Mesenchymal stem cell (in vitro differentiated cells and primary cell): ENCODE measurements at regions not wholly inside any gene's neighbourhood (a gene's known extent, or its start where the extent isn't known, plus 50 kb on each side); places are given as distances from the start of the nearest gene placed in this dataset.
A peak's percentile ranks its signal among the peaks of the same experiment; 100 is the strongest.

Experiments
- DNase-seq: peaks from one replicate; pipeline ENCODE4 v3.0.0-alpha.2; 2013
- H2AFZ ChIP-seq: one replicate; pipeline ENCODE4 v1.6.1; 2013; ENCODE audit warnings: low read depth, mild to moderate bottlenecking, control low read depth, inconsistent platforms, low read length, moderate library complexity
- H2AK5ac ChIP-seq: 2 replicates; pipeline ENCODE4 v1.6.1; 2013; ENCODE audit warnings: low read length, moderate library complexity, mild to moderate bottlenecking, inconsistent platforms; ENCODE audit not compliant: severe bottlenecking
- H2BK120ac ChIP-seq: one replicate; pipeline ENCODE4 v1.6.1; 2013; ENCODE audit warnings: low read depth, mild to moderate bottlenecking, inconsistent platforms, low read length, moderate library complexity
- H2BK12ac ChIP-seq, 2 experiments: one replicate each; pipeline ENCODE4 v1.6.1; 2013; ENCODE audit warnings: inconsistent platforms in 2 of 2, low read length in 2 of 2, mild to moderate bottlenecking in 2 of 2, moderate library complexity in 2 of 2, control low read depth in 1 of 2
- H2BK15ac ChIP-seq: one replicate; pipeline ENCODE4 v1.6.1; 2013; ENCODE audit warnings: mild to moderate bottlenecking, low read depth, inconsistent platforms; ENCODE audit not compliant: poor library complexity, severe bottlenecking
- H2BK5ac ChIP-seq: 2 replicates; pipeline ENCODE4 v1.6.1; 2013; ENCODE audit warnings: low read depth, mild to moderate bottlenecking, low read length, control low read depth, inconsistent platforms; ENCODE audit not compliant: poor library complexity, severe bottlenecking
- H3K14ac ChIP-seq, 2 experiments: one replicate each; pipeline ENCODE4 v1.6.1; 2013; ENCODE audit warnings: inconsistent platforms in 2 of 2, low read length in 2 of 2, control low read depth in 1 of 2, mild to moderate bottlenecking in 1 of 2, moderate library complexity in 1 of 2
- H3K18ac ChIP-seq, 2 experiments: one replicate each; pipeline ENCODE4 v1.6.1; 2013; ENCODE audit warnings: inconsistent platforms in 2 of 2, low read length in 2 of 2, control low read depth in 1 of 2, low read depth in 1 of 2, mild to moderate bottlenecking in 1 of 2
- H3K23ac ChIP-seq, 2 experiments: one replicate each; pipeline ENCODE4 v1.6.1; 2013; ENCODE audit warnings: inconsistent platforms in 2 of 2, low read length in 2 of 2, mild to moderate bottlenecking in 2 of 2, moderate library complexity in 2 of 2, control low read depth in 1 of 2
- H3K27ac ChIP-seq: 2 replicates; pipeline ENCODE4 v1.5.1; 2013; ENCODE audit warnings: mild to moderate bottlenecking, moderate library complexity, low read length, control low read depth, inconsistent platforms; ENCODE audit not compliant: poor library complexity, severe bottlenecking
- H3K27me3 ChIP-seq, 2 experiments: 2 replicates each; pipeline versions ENCODE4 v1.6.1 to v1.7.0; 2013; ENCODE audit warnings: low read length in 2 of 2, mild to moderate bottlenecking in 2 of 2, moderate library complexity in 2 of 2, control low read depth in 1 of 2, inconsistent platforms in 1 of 2; ENCODE audit not compliant: control insufficient read depth in 1 of 2, insufficient read depth in 1 of 2
- H3K36me3 ChIP-seq, 2 experiments: 2 replicates each; pipeline versions ENCODE4 v1.6.1 to v1.7.0; 2013; ENCODE audit warnings: low read length in 2 of 2, control low read depth in 1 of 2, inconsistent platforms in 1 of 2, low read depth in 1 of 2, mild to moderate bottlenecking in 1 of 2; ENCODE audit not compliant: insufficient read depth in 2 of 2, control insufficient read depth in 1 of 2
- H3K4ac ChIP-seq, 2 experiments: one replicate each; pipeline ENCODE4 v1.6.1; 2013; ENCODE audit warnings: inconsistent platforms in 2 of 2, low read length in 2 of 2, mild to moderate bottlenecking in 2 of 2, moderate library complexity in 2 of 2, control low read depth in 1 of 2, low read depth in 1 of 2
- H3K4me1 ChIP-seq: 2 replicates; pipeline ENCODE4 v1.6.1; 2013; ENCODE audit warnings: low read depth, low read length, control low read depth; ENCODE audit not compliant: control insufficient read depth, insufficient read depth
- H3K4me2 ChIP-seq: 2 replicates; pipeline ENCODE4 v1.6.1; 2013; ENCODE audit warnings: low read length, mild to moderate bottlenecking, inconsistent platforms; ENCODE audit not compliant: poor library complexity, severe bottlenecking
- H3K4me3 ChIP-seq, 2 experiments: 2 replicates each; pipeline versions ENCODE4 v1.5.1 to v1.7.0; 2013; ENCODE audit warnings: low read length in 2 of 2, mild to moderate bottlenecking in 2 of 2, control low read depth in 1 of 2, low read depth in 1 of 2; ENCODE audit not compliant: insufficient read depth in 1 of 2
- H3K79me1 ChIP-seq: replicated peaks from 2 replicates; pipeline ENCODE4 v1.6.1; 2013; ENCODE audit warnings: mild to moderate bottlenecking, control low read depth, low read length, inconsistent platforms; ENCODE audit not compliant: poor library complexity, severe bottlenecking
- H3K9ac ChIP-seq: 2 replicates; pipeline ENCODE4 v1.7.0; 2013; ENCODE audit warnings: mild to moderate bottlenecking, low read length, moderate library complexity
- H3K9me3 ChIP-seq: 2 replicates; pipeline ENCODE4 v1.7.0; 2013; ENCODE audit warnings: mild to moderate bottlenecking, low read length; ENCODE audit not compliant: control insufficient read depth
- H4K8ac ChIP-seq: one replicate; pipeline ENCODE4 v1.6.1; 2013; ENCODE audit warnings: inconsistent platforms, mild to moderate bottlenecking, low read length, moderate library complexity
- H4K91ac ChIP-seq: one replicate; pipeline ENCODE4 v1.6.1; 2013; ENCODE audit warnings: mild to moderate bottlenecking, low read length, inconsistent platforms
- WGBS: methylation state at CpG from one replicate; pipeline ENCODE4 v1.1.7; 2013; ENCODE audit warnings: mixed read lengths; 5-methylcytosine and 5-hydroxymethylcytosine counted together

- Histone ChIP-seq H2AFZ (no peak overlapping the region), H3K9me3 (peaks cover 3% of the 10 kb centered on the region), H3K27ac (peak overlapping the region; percentile 62), H3K23ac (no peak overlapping the region), H3K9ac (no peak overlapping the region), H3K4ac (no peak overlapping the region), H3K4me1 (no peaks in the 10 kb centered on the region), H3K27me3 (no peaks in the 10 kb centered on the region), H2AK5ac (no peak overlapping the region), H2BK12ac (no peak overlapping the region), H2BK5ac (no peak overlapping the region), H3K79me1 (no peaks in the 10 kb centered on the region), H2BK120ac (no peak overlapping the region), H3K4me3 (no peak overlapping the region), H4K8ac (no peak overlapping the region), H3K4me2 (no peak overlapping the region), H3K14ac (no peak overlapping the region), H4K91ac (no peak overlapping the region), H2BK15ac (no peak overlapping the region), H3K18ac (no peak overlapping the region), H3K36me3 (no peaks in the 10 kb centered on the region)
- 85% methylated on average over 4 of the region's 4 CpGs for WGBS
- no peak for DNase-seq
Observed at GRCh38 chrX:143988356-143988755, 104.5 kb downstream of the UBE2NL start.

GRCh38 chrX:143994206-143994605 is 110.3 kb downstream of the UBE2NL start:
- Histone ChIP-seq H3K4me2 (no peak overlapping the region), H3K79me1 (no peaks in the 10 kb centered on the region), H2BK15ac (no peak overlapping the region), H2BK12ac (no peak overlapping the region), H2AFZ (no peak overlapping the region), H2BK5ac (no peak overlapping the region), H3K9me3 (peaks cover 5% of the 10 kb centered on the region), H3K23ac (no peak overlapping the region), H4K8ac (no peak overlapping the region), H3K18ac (no peak overlapping the region), H3K4me3 (no peak overlapping the region), H4K91ac (no peak overlapping the region), H3K36me3 (no peaks in the 10 kb centered on the region), H3K9ac (no peak overlapping the region), H3K14ac (no peak overlapping the region), H2AK5ac (no peak overlapping the region), H3K4me1 (no peaks in the 10 kb centered on the region), H3K27ac (peak overlapping the region; percentile 59), H3K27me3 (no peaks in the 10 kb centered on the region), H2BK120ac (no peak overlapping the region), H3K4ac (no peak overlapping the region)
- WGBS = no CpG with 5 or more reads among the region's 1 CpG
- DNase-seq = no peak

GRCh38 chrX:143998261-143998660 is 114.4 kb downstream of the UBE2NL start:
- Histone ChIP-seq H3K9me3 (peaks cover 2% of the 10 kb centered on the region), H2AFZ (no peak overlapping the region), H2BK5ac (no peak overlapping the region), H2BK120ac (no peak overlapping the region), H2BK12ac (no peak overlapping the region), H3K18ac (no peak overlapping the region), H3K23ac (no peak overlapping the region), H2BK15ac (no peak overlapping the region), H3K14ac (no peak overlapping the region), H2AK5ac (no peak overlapping the region), H3K36me3 (no peaks in the 10 kb centered on the region), H3K4me3 (no peak overlapping the region), H3K27ac (no peak overlapping the region), H4K91ac (no peak overlapping the region), H3K9ac (no peak overlapping the region), H3K27me3 (no peaks in the 10 kb centered on the region), H3K4ac (no peak overlapping the region), H3K4me2 (no peak overlapping the region), H3K79me1 (no peaks in the 10 kb centered on the region), H3K4me1 (no peaks in the 10 kb centered on the region), H4K8ac (no peak overlapping the region)
- DNase-seq = no peak
- WGBS = 92% methylated on average over 6 of the region's 6 CpGs

- H3K9me3 ChIP-seq = peaks cover 3% of the 10 kb centered on the region
- no peak overlapping the region for H2BK15ac ChIP-seq
- peak overlapping the region; percentile 34 for H2BK120ac ChIP-seq
- H3K4me1 ChIP-seq = no peaks in the 10 kb centered on the region
- no peak overlapping the region for H2AFZ ChIP-seq
- H4K91ac ChIP-seq = no peak overlapping the region
- no peaks in the 10 kb centered on the region for H3K27me3 ChIP-seq
- H2BK12ac ChIP-seq = no peak overlapping the region
- peak overlapping the region; percentile 66 for H2BK5ac ChIP-seq
- H3K4me2 ChIP-seq = no peak overlapping the region
- no peak overlapping the region for H3K23ac ChIP-seq
- H3K79me1 ChIP-seq = no peaks in the 10 kb centered on the region
- no peak overlapping the region for H4K8ac ChIP-seq
- H2AK5ac ChIP-seq = no peak overlapping the region
- no peak overlapping the region for H3K14ac ChIP-seq
- no peak overlapping the region for H3K4ac ChIP-seq
- peak overlapping the region; percentile 92 for H3K27ac ChIP-seq
- H3K4me3 ChIP-seq = no peak overlapping the region
- H3K36me3 ChIP-seq = no peaks in the 10 kb centered on the region
- peak; percentile 78 for DNase-seq
- H3K18ac ChIP-seq = no peak overlapping the region
- no peak overlapping the region for H3K9ac ChIP-seq
Observed at GRCh38 chrX:144006811-144007210, 122.9 kb downstream of the UBE2NL start.
